Fibroblast of villous mesenchyme (primary cell): ENCODE measurements at regions not wholly inside any gene's neighbourhood (a gene's known extent, or its start where the extent isn't known, plus 50 kb on each side); places are given as distances from the start of the nearest gene placed in this dataset.

ENCODE experiments used
- DNase-seq: peaks from one replicate; pipeline ENCODE4 v3.0.0-alpha.2; 2010; ENCODE audit warnings: low read depth
- H3K4me3 ChIP-seq: 2 replicates; pipeline ENCODE4 v1.5.1; 2011; ENCODE audit warnings: low read depth, mild to moderate bottlenecking, low read length
- CTCF ChIP-seq: IDR thresholded peaks from 2 replicates; pipeline ENCODE4 v1.5.1; 2012; ENCODE audit warnings: low read depth, mild to moderate bottlenecking, low read length; ENCODE audit not compliant: insufficient read depth

GRCh38 chrX:138294951-138295350 lies 416.6 kb downstream of the FGF13 start:
- DNase-seq = no peak
- no peak overlapping the region for H3K4me3 ChIP-seq
- TF ChIP-seq CTCF = no peak

GRCh38 chrX:138298268-138298667 lies 413.2 kb downstream of the FGF13 start:
- no peak for TF ChIP-seq CTCF
- no peak overlapping the region for H3K4me3 ChIP-seq
- no peak for DNase-seq

- no peak for DNase-seq
- H3K4me3 ChIP-seq = no peak overlapping the region
- no peak for TF ChIP-seq CTCF
These were observed 365.7 kb downstream of the FGF13 start for GRCh38 chrX:138345801-138346200.

GRCh38 chrX:138349351-138349750 lies 362.2 kb downstream of the FGF13 start:
- no peak for TF ChIP-seq CTCF
- no peak overlapping the region for H3K4me3 ChIP-seq
- no peak for DNase-seq

- TF ChIP-seq CTCF = no peak
- H3K4me3 ChIP-seq = no peak overlapping the region
- DNase-seq = no peak
These were observed 332.6 kb downstream of the FGF13 start for GRCh38 chrX:138378876-138379275.

- TF ChIP-seq CTCF = no peak
- DNase-seq = no peak
These were observed 303.4 kb downstream of the FGF13 start for GRCh38 chrX:138408101-138408500.

GRCh38 chrX:138411048-138411447 lies 300.5 kb downstream of the FGF13 start:
- no peak overlapping the region for H3K4me3 ChIP-seq
- no peak for TF ChIP-seq CTCF
- DNase-seq = no peak

More at GRCh38 chrX:138408101-138408500, 303.4 kb downstream of the FGF13 start:
- no peak overlapping the region for H3K4me3 ChIP-seq
